Natural killer cell (primary cell): ENCODE measurements at regions not wholly inside any gene's neighbourhood (a gene's known extent, or its start where the extent isn't known, plus 50 kb on each side); places are given as distances from the start of the nearest gene placed in this dataset.

Experiments
- ATAC-seq, 3 donors: fragments of 150-1000 bp in 2 of 3; fragments of 200-7000 bp in 1 of 3; cut with Tn5 transposase; 1 replicate in 1 of 3; 2 replicates in 2 of 3; pipeline ENCODE4 v1.10.0; 2021; ENCODE audit warnings: mild to moderate bottlenecking in 2 of 3, moderate library complexity in 2 of 3
- DNase-seq, 2 donors: peaks; one replicate each; pipeline versions ENCODE4 v3.0.0 to v3.0.0-alpha.2; 2013 to 2021; ENCODE audit warnings: mixed read lengths in 1 of 2
- H3K27ac ChIP-seq: one replicate; pipeline ENCODE4 v1.5.1; 2013; ENCODE audit warnings: mild to moderate bottlenecking, low read length
- H3K27me3 ChIP-seq: one replicate; pipeline ENCODE4 v1.6.1; 2013; ENCODE audit warnings: low read length; ENCODE audit not compliant: control insufficient read depth, insufficient read depth
- H3K36me3 ChIP-seq: one replicate; pipeline ENCODE4 v1.6.1; 2013; ENCODE audit warnings: low read length; ENCODE audit not compliant: control insufficient read depth, insufficient read depth
- H3K4me1 ChIP-seq: one replicate; pipeline ENCODE4 v1.6.1; 2013; ENCODE audit warnings: low read length; ENCODE audit not compliant: control insufficient read depth, insufficient read depth
- H3K4me3 ChIP-seq: one replicate; pipeline ENCODE4 v1.5.1; 2013; ENCODE audit warnings: low read length
- H3K9me3 ChIP-seq: one replicate; pipeline ENCODE4 v1.6.1; 2013; ENCODE audit warnings: low read length; ENCODE audit not compliant: control insufficient read depth, insufficient read depth
- H3K27ac Mint-ChIP-seq, 2 donors: one replicate each; pipeline ENCODE4 v1.8.0; 2022; ENCODE audit warnings: mild to moderate bottlenecking in 2 of 2, mixed read lengths in 2 of 2, moderate library complexity in 1 of 2
- H3K27me3 Mint-ChIP-seq, 2 donors: one replicate each; pipeline ENCODE4 v1.8.0; 2022; ENCODE audit warnings: low read depth in 2 of 2, mixed read lengths in 2 of 2
- H3K36me3 Mint-ChIP-seq: one replicate; pipeline ENCODE4 v1.8.0; 2022; ENCODE audit warnings: mixed read lengths
- H3K4me1 Mint-ChIP-seq, 2 donors: one replicate each; pipeline ENCODE4 v1.8.0; 2022; ENCODE audit warnings: mixed read lengths in 2 of 2
- H3K4me3 Mint-ChIP-seq: one replicate; pipeline ENCODE4 v1.8.0; 2022; ENCODE audit warnings: mild to moderate bottlenecking, moderate library complexity, mixed read lengths
- H3K9me3 Mint-ChIP-seq, 2 donors: one replicate each; pipeline ENCODE4 v1.8.0; 2022; ENCODE audit warnings: mixed read lengths in 2 of 2
- WGBS: methylation state at CpG from one replicate; pipeline ENCODE4 v1.1.7; 2013; ENCODE audit warnings: missing lambda C conversion rate; ENCODE audit not compliant: insufficient coverage; 5-methylcytosine and 5-hydroxymethylcytosine counted together
- intact Hi-C: fragments of 100-400 bp; cut with micrococcal nuclease; formaldehyde crosslinking; loops from one replicate; pipeline ENCODE4 v1.14.2; 2022
- TF ChIP-seq, protein P1 (sequence below): fragments of 200-600 bp; IDR thresholded peaks from one replicate; pipeline ENCODE4 v1.8.0; 2022; ENCODE audit warnings: antibody characterized with exemption

DNA sequence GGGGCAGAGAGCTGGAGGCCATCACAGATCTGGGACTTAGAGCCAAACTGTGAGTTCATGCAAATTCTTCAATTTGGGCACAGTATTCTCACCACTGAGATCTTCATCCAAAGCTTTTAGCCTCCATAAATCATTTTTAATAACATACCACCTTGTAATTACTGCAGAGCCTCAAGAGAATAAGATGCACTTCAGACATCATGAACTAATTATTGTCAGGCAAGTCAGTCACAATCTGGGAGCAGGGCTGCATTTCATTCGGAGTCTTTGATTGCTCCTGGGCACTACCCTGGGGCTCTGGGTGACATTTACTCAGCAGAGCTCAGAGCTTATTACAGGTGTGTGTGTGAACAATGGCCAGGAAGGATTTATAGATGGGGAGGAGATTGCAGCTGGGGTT, 623.7 kb downstream of the PTPRU start:
- TF ChIP-seq, protein P1, sequence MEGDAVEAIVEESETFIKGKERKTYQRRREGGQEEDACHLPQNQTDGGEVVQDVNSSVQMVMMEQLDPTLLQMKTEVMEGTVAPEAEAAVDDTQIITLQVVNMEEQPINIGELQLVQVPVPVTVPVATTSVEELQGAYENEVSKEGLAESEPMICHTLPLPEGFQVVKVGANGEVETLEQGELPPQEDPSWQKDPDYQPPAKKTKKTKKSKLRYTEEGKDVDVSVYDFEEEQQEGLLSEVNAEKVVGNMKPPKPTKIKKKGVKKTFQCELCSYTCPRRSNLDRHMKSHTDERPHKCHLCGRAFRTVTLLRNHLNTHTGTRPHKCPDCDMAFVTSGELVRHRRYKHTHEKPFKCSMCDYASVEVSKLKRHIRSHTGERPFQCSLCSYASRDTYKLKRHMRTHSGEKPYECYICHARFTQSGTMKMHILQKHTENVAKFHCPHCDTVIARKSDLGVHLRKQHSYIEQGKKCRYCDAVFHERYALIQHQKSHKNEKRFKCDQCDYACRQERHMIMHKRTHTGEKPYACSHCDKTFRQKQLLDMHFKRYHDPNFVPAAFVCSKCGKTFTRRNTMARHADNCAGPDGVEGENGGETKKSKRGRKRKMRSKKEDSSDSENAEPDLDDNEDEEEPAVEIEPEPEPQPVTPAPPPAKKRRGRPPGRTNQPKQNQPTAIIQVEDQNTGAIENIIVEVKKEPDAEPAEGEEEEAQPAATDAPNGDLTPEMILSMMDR, result no peak
- H3K4me3 ChIP-seq, result no peak overlapping the region
- intact Hi-C loops, result no loop called here
- H3K36me3 Mint-ChIP-seq, result no peaks in the 10 kb centered on the region
- H3K4me1 Mint-ChIP-seq, result no peaks in the 10 kb centered on the region
- H3K27ac Mint-ChIP-seq, result no peak overlapping the region
- no peak overlapping the region for H3K4me3 Mint-ChIP-seq
- WGBS, result 93% methylated on average over 1 of the region's 1 CpG
- DNase-seq (no peak), ATAC-seq (no peak)
- peaks cover 0 to 21% of the 10 kb centered on the region in 2 donors for H3K27me3 Mint-ChIP-seq
- peaks cover 0 to 6% of the 10 kb centered on the region in 2 donors for H3K9me3 Mint-ChIP-seq
- no peak overlapping the region for H3K27ac ChIP-seq
- no peaks in the 10 kb centered on the region for H3K27me3 ChIP-seq
- no peaks in the 10 kb centered on the region for H3K36me3 ChIP-seq
- no peaks in the 10 kb centered on the region for H3K4me1 ChIP-seq
- H3K9me3 ChIP-seq, result peaks cover 7% of the 10 kb centered on the region

DNA sequence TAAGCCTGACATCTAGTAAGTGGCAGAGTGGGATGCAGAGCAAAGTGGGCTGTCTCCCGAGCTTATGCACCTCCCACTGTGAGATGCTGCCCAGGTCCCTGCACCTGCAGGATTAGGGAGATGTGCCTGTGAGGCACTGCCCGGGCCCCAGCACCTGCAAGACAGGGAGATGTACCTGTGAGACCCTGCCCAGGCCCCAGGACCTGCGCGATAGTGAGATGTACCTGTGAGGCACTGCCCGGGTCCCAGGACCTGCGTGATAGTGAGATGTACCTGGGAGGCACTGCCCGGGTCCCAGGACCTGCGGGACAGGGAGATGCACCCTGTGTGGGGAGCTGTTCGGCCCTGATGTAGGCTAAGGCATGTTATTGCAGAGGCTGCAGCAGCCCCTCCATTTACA, 622.8 kb downstream of the PTPRU start:
- intact Hi-C loops, result no loop called here
- TF ChIP-seq, protein P1, result no peak
- 85% methylated on average over 9 of the region's 9 CpGs for WGBS
- ATAC-seq (no peak), DNase-seq (no peak)
- H3K27me3 Mint-ChIP-seq, result peaks cover 0 to 21% of the 10 kb centered on the region in 2 donors
- no peak overlapping the region for H3K27ac Mint-ChIP-seq
- H3K4me1 Mint-ChIP-seq, result no peaks in the 10 kb centered on the region
- Histone ChIP-seq H3K36me3 (no peaks in the 10 kb centered on the region), H3K27me3 (no peaks in the 10 kb centered on the region), H3K27ac (no peak overlapping the region), H3K4me1 (no peaks in the 10 kb centered on the region), H3K4me3 (no peak overlapping the region), H3K9me3 (peaks cover 7% of the 10 kb centered on the region)
- H3K9me3 Mint-ChIP-seq, result peaks cover 0 to 6% of the 10 kb centered on the region in 2 donors
- H3K36me3 Mint-ChIP-seq, result no peaks in the 10 kb centered on the region
- H3K4me3 Mint-ChIP-seq, result no peak overlapping the region

- TF ChIP-seq, protein P1, result no peak
- Histone ChIP-seq H3K36me3 (no peaks in the 10 kb centered on the region), H3K27me3 (no peaks in the 10 kb centered on the region), H3K27ac (no peak overlapping the region), H3K4me3 (no peak overlapping the region), H3K9me3 (peaks cover 7% of the 10 kb centered on the region), H3K4me1 (no peaks in the 10 kb centered on the region)
- intact Hi-C loops, result no loop called here
- peaks cover 0 to 6% of the 10 kb centered on the region in 2 donors for H3K9me3 Mint-ChIP-seq
- H3K4me3 Mint-ChIP-seq, result no peak overlapping the region
- H3K27ac Mint-ChIP-seq, result no peak overlapping the region
- no peaks in the 10 kb centered on the region for H3K36me3 Mint-ChIP-seq
- no peak for ATAC-seq
- WGBS, result 69% methylated on average over 5 of the region's 6 CpGs
- H3K4me1 Mint-ChIP-seq, result no peaks in the 10 kb centered on the region
- peaks cover 0 to 21% of the 10 kb centered on the region in 2 donors for H3K27me3 Mint-ChIP-seq
- DNase-seq, result no peak
Observed at GRCh38 chr1:29858646-29859045, 622.3 kb downstream of the PTPRU start.

DNA sequence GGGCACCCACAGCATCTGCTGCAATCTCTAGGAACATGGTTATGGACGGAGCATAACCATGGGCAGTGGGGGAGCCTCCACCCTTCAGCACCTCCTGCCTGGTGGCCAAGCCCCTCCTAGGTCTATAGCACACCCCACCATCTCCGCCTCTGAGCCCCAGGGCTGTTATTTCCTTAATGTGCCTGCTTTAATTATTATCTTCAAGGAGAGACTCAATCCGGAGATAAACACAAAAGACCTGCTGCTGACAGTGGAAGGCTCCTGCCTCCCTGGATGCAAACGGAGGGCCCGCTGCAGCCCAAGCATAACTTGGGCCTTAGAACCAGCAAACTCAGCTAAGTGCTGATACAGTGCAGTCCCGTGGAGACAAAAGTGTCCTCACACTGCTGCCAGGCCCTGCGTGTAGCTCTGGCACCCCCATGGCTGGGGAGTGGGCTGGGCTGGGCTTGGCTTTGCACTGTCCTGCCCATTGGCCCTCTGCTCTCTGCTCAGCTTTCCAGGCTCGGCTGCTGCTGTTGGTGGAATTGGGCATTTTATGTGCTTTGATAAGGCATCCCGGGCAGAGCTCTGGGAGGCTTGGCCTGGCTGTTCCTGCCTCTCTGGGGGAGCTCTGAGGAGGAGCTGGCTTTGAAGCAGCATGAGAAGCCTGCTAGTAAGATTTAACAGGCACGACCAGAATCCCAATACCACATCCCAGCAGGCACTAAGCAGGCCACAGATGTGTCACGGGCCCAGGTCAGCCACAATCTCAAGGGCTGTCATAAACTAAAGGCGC, 620.2 kb downstream of the PTPRU start:
- no peaks in the 10 kb centered on the region for H3K36me3 ChIP-seq
- Mint-ChIP-seq H3K36me3 (no peaks in the 10 kb centered on the region), H3K4me3 (no peak overlapping the region), H3K4me1 (peaks cover 8 to 10% of the 10 kb centered on the region in 2 donors), H3K27me3 (peaks cover 0 to 14% of the 10 kb centered on the region in 2 donors), H3K9me3 (peaks cover 0 to 6% of the 10 kb centered on the region in 2 donors), H3K27ac (no peak overlapping the region)
- H3K9me3 ChIP-seq, result peaks cover 7% of the 10 kb centered on the region
- no peak overlapping the region for H3K27ac ChIP-seq
- H3K4me3 ChIP-seq, result no peak overlapping the region
- WGBS, result 77% methylated on average over 12 of the region's 12 CpGs
- ATAC-seq (no peak), DNase-seq (no peak)
- no peaks in the 10 kb centered on the region for H3K27me3 ChIP-seq
- H3K4me1 ChIP-seq, result no peaks in the 10 kb centered on the region
- intact Hi-C loops, result no loop called here
- TF ChIP-seq, protein P1, result no peak
